Smooth muscle cell (in vitro differentiated cells): ENCODE measurements at regions not wholly inside any gene's neighbourhood (a gene's known extent, or its start where the extent isn't known, plus 50 kb on each side); places are given as distances from the start of the nearest gene placed in this dataset.

ENCODE experiments used
- DNase-seq: peaks from one replicate; lab custom pipeline; 2025; ENCODE audit not compliant: unreplicated experiment; lab: John Stamatoyannopoulos, UW
- H2AFZ ChIP-seq: fragments of 200-600 bp; sonication (generic); 2 replicates; pipeline ENCODE4 v1.6.0; 2016; ENCODE audit warnings: antibody characterized with exemption, low read depth, mild to moderate bottlenecking
- H3F3A ChIP-seq: fragments of 200-600 bp; sonication (generic); 2 replicates; pipeline ENCODE4 v1.6.0; 2017; ENCODE audit warnings: antibody characterized with exemption, low read depth
- H3K27ac ChIP-seq: fragments of 200-600 bp; sonication (generic); 2 replicates; pipeline ENCODE4 v1.5.1; 2016; ENCODE audit warnings: low read depth, mild to moderate bottlenecking
- H3K27me3 ChIP-seq: fragments of 200-600 bp; sonication (generic); 2 replicates; pipeline ENCODE4 v1.6.1; 2016; ENCODE audit warnings: low read depth, mild to moderate bottlenecking
- H3K36me3 ChIP-seq: fragments of 200-600 bp; sonication (generic); 2 replicates; pipeline ENCODE4 v1.5.1; 2016; ENCODE audit warnings: low read depth
- H3K4me1 ChIP-seq: fragments of 200-600 bp; sonication (generic); 2 replicates; pipeline ENCODE4 v1.5.1; 2016; ENCODE audit warnings: low read depth
- H3K4me2 ChIP-seq: fragments of 200-600 bp; sonication (generic); 2 replicates; pipeline ENCODE4 v1.6.0; 2016; ENCODE audit warnings: mild to moderate bottlenecking
- H3K4me3 ChIP-seq: fragments of 200-600 bp; sonication (generic); 2 replicates; pipeline ENCODE4 v1.5.1; 2016; ENCODE audit warnings: mild to moderate bottlenecking
- H3K79me2 ChIP-seq: fragments of 200-600 bp; sonication (generic); 2 replicates; pipeline ENCODE4 v1.6.0; 2016; ENCODE audit warnings: low read depth, mild to moderate bottlenecking
- H3K9ac ChIP-seq: fragments of 200-600 bp; sonication (generic); 2 replicates; pipeline ENCODE4 v1.6.0; 2016; ENCODE audit warnings: low read depth
- H3K9me3 ChIP-seq: fragments of 200-600 bp; sonication (generic); replicated peaks from 2 replicates; pipeline ENCODE4 v1.5.1; 2016; ENCODE audit warnings: low read depth
- H4K20me1 ChIP-seq: fragments of 200-600 bp; sonication (generic); 2 replicates; pipeline ENCODE4 v1.6.0; 2016; ENCODE audit warnings: low read depth
- WGBS: methylation state at CpG from one replicate; pipeline ENCODE4 v1.1.7; 2016; ENCODE audit warnings: low lambda C conversion rate; 5-methylcytosine and 5-hydroxymethylcytosine counted together
- TF ChIP-seq, protein P1 (sequence below): fragments of 200-600 bp; sonication (generic); IDR thresholded peaks from 2 replicates; pipeline ENCODE4 v1.5.1; 2017; ENCODE audit warnings: borderline replicate concordance, mild to moderate bottlenecking, antibody characterized with exemption; ENCODE audit not compliant: insufficient read depth, poor library complexity, severe bottlenecking

DNA sequence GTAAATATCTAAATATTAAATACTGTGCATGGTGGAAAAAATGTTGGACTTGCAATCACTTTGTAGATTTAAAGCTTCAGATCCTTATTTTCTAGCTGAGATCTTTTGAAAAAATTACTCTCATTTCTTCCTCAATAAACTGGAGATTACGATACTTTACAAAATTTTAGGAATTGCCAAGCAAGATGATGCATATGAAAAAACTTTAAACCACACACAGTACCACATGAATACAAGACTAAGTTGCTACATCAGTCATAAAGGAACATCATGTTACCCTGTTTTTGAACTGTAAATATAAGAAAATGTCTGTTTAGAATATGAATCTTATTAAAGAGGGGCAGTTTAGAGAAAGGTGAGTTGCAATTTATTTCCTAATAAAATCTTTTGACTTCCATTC, 703.6 kb upstream of the NUDT12 start:
- H3K9ac ChIP-seq, result no peak overlapping the region
- no peaks in the 10 kb centered on the region for H3K36me3 ChIP-seq
- no peak overlapping the region for H2AFZ ChIP-seq
- no peaks in the 10 kb centered on the region for H3F3A ChIP-seq
- H3K4me1 ChIP-seq, result peaks cover 16% of the 10 kb centered on the region
- H4K20me1 ChIP-seq, result no peaks in the 10 kb centered on the region
- peak overlapping the region; percentile 48 for H3K27ac ChIP-seq
- no peak for DNase-seq
- no peaks in the 10 kb centered on the region for H3K9me3 ChIP-seq
- H3K27me3 ChIP-seq, result no peaks in the 10 kb centered on the region
- H3K79me2 ChIP-seq, result no peaks in the 10 kb centered on the region
- H3K4me2 ChIP-seq, result no peak overlapping the region
- TF ChIP-seq, protein P1, sequence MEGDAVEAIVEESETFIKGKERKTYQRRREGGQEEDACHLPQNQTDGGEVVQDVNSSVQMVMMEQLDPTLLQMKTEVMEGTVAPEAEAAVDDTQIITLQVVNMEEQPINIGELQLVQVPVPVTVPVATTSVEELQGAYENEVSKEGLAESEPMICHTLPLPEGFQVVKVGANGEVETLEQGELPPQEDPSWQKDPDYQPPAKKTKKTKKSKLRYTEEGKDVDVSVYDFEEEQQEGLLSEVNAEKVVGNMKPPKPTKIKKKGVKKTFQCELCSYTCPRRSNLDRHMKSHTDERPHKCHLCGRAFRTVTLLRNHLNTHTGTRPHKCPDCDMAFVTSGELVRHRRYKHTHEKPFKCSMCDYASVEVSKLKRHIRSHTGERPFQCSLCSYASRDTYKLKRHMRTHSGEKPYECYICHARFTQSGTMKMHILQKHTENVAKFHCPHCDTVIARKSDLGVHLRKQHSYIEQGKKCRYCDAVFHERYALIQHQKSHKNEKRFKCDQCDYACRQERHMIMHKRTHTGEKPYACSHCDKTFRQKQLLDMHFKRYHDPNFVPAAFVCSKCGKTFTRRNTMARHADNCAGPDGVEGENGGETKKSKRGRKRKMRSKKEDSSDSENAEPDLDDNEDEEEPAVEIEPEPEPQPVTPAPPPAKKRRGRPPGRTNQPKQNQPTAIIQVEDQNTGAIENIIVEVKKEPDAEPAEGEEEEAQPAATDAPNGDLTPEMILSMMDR, result no peak
- no peak overlapping the region for H3K4me3 ChIP-seq
- 64% methylated on average over 1 of the region's 1 CpG for WGBS

DNA sequence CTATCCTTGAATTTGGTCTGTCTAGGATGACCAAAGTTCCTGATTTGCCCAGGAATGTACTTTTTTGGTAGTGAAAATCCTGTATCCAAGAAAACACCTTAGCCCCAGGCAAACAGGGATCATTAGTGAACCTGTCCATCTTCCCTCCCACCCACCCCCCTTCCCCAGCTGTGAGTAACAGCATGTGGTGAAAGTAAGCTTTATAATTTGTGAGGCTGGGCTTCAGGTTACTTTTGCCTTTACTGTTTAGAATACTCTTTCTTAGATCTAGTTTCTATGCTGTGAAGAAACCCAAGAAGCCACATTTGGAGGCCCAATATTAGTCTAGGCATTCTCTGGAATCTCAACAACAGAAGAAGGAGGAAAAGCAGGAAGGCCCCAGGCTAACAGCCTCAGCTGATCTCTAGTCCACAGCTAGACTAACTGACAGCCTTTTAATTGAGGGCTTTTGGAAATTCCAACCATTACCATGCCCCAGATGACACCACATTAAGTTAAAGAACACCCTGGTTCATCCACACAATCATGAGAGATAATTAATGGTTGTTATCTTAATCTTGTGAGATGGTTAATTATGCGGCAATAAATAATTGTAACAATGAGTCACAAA, 703.0 kb upstream of the NUDT12 start:
- Histone ChIP-seq H3K4me1 (peaks cover 16% of the 10 kb centered on the region), H3K79me2 (no peaks in the 10 kb centered on the region), H3F3A (no peaks in the 10 kb centered on the region), H3K4me2 (no peak overlapping the region), H4K20me1 (no peaks in the 10 kb centered on the region), H3K9me3 (no peaks in the 10 kb centered on the region), H3K36me3 (no peaks in the 10 kb centered on the region), H3K4me3 (no peak overlapping the region), H3K27ac (peak overlapping the region; percentile 48), H3K9ac (no peak overlapping the region), H3K27me3 (no peaks in the 10 kb centered on the region), H2AFZ (no peak overlapping the region)
- no peak for DNase-seq
- TF ChIP-seq, protein P1, result no peak
- WGBS, result 68% methylated on average over 1 of the region's 1 CpG

DNA sequence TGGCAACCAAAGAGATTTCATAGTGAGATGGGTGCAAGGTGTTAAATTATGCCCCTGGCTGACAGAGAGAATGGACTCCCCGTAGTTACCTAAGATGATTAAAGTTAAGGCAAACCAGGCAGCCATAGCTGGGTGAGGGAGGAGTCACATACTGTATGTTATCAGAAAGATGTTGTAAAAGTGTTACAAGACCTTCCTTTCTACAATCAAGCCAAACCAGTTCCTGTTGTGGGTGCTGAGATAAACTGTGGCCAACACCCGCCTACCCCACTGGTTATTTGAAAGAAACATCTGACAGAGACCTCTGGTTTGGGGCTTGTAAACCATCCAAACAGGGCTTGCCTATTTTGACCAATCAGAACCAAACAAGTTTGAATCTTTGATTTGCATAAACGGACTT, 684.7 kb upstream of the NUDT12 start:
- TF ChIP-seq, protein P1, result no peak
- H3K4me2 ChIP-seq, result no peak overlapping the region
- WGBS, result 74% methylated on average over 3 of the region's 3 CpGs
- no peaks in the 10 kb centered on the region for H3K9me3 ChIP-seq
- H3K27me3 ChIP-seq, result no peaks in the 10 kb centered on the region
- no peak overlapping the region for H3K9ac ChIP-seq
- no peak overlapping the region for H3K27ac ChIP-seq
- H2AFZ ChIP-seq, result no peak overlapping the region
- H3K36me3 ChIP-seq, result no peaks in the 10 kb centered on the region
- DNase-seq, result no peak
- H3K4me1 ChIP-seq, result no peaks in the 10 kb centered on the region
- no peak overlapping the region for H3K4me3 ChIP-seq
- no peaks in the 10 kb centered on the region for H4K20me1 ChIP-seq
- no peaks in the 10 kb centered on the region for H3K79me2 ChIP-seq
- H3F3A ChIP-seq, result no peaks in the 10 kb centered on the region

DNA sequence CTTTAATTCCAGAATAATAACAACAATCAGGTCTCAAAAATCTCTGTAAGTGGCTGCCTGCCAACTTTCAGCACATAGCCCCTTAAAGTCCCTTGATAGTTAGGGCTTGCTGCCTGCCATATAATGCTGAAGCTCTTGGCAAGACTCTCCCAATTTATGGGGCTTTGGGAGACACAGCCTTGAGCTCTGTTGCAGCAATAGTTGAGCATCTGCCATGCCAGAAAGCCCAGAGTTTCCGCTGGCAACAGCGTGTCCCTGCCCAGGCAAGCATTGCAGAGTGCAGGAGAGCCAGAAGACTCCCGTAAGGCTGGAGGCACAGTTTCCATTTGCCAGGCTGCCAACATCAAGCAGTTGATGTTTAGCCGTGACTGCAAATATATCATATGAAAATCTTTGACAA, 678.5 kb upstream of the NUDT12 start:
- no peak overlapping the region for H2AFZ ChIP-seq
- H3K36me3 ChIP-seq, result no peaks in the 10 kb centered on the region
- no peaks in the 10 kb centered on the region for H3K79me2 ChIP-seq
- no peak overlapping the region for H3K9ac ChIP-seq
- H3K27ac ChIP-seq, result no peak overlapping the region
- H3K4me2 ChIP-seq, result no peak overlapping the region
- no peaks in the 10 kb centered on the region for H3K9me3 ChIP-seq
- TF ChIP-seq, protein P1, result no peak
- H3K27me3 ChIP-seq, result no peaks in the 10 kb centered on the region
- 91% methylated on average over 4 of the region's 4 CpGs for WGBS
- DNase-seq, result no peak
- H3K4me1 ChIP-seq, result no peaks in the 10 kb centered on the region
- H3K4me3 ChIP-seq, result no peak overlapping the region
- H3F3A ChIP-seq, result no peaks in the 10 kb centered on the region
- H4K20me1 ChIP-seq, result no peaks in the 10 kb centered on the region
